Hematopoietic multipotent progenitor cell (in vitro differentiated cells): ENCODE measurements at regions not wholly inside any gene's neighbourhood (a gene's known extent, or its start where the extent isn't known, plus 50 kb on each side); places are given as distances from the start of the nearest gene placed in this dataset.
"Not testable (repeated sequence)": the region's sequence is repeated elsewhere in the genome, so short reads cannot be mapped to it uniquely, and the experiment has no call there.

Source experiments
- DNase-seq, 3 donors: peaks; one replicate each; pipeline ENCODE4 v3.0.0-alpha.2; 2011 to 2015; ENCODE audit warnings: low read depth in 2 of 3, low spot score in 2 of 3

GRCh38 chr1:74818241-74818640, 85.3 kb downstream of the TYW3 start:
- DNase-seq, result no peak

- DNase-seq, result no peak
These were observed 85.9 kb downstream of the TYW3 start for GRCh38 chr1:74818661-74819456.

- no peak for DNase-seq
These were observed 90.0 kb downstream of the TYW3 start for GRCh38 chr1:74822851-74823401.

- DNase-seq, result no peak
These were observed 91.7 kb downstream of the TYW3 start for GRCh38 chr1:74824497-74825107.

GRCh38 chr1:74830766-74831165, 97.8 kb downstream of the TYW3 start:
- no peak for DNase-seq

- DNase-seq, result no peak
These were observed 101.3 kb downstream of the TYW3 start for GRCh38 chr1:74834261-74834660.

- DNase-seq, result no peak
These were observed 102.1 kb downstream of the TYW3 start for GRCh38 chr1:74835051-74835450.

GRCh38 chr1:74842726-74843125, 109.8 kb downstream of the TYW3 start:
- no peak for DNase-seq

GRCh38 chr1:74847715-74848114, 114.8 kb downstream of the TYW3 start:
- no peak for DNase-seq

- DNase-seq, result no peak
These were observed 120.8 kb downstream of the TYW3 start for GRCh38 chr1:74853756-74854155.

- DNase-seq, result no peak
These were observed 123.2 kb downstream of the TYW3 start for GRCh38 chr1:74856174-74856573.

GRCh38 chr1:74857676-74858075, 124.7 kb downstream of the TYW3 start:
- no peak for DNase-seq

GRCh38 chr1:74858136-74858535, 125.2 kb downstream of the TYW3 start:
- no peak for DNase-seq

GRCh38 chr1:74861867-74862266, 128.9 kb downstream of the TYW3 start:
- DNase-seq, result no peak

- DNase-seq, result no peak
These were observed 136.8 kb downstream of the TYW3 start for GRCh38 chr1:74869702-74870101.

GRCh38 chr1:74877366-74877765, 144.4 kb downstream of the TYW3 start:
- not testable (repeated sequence) for DNase-seq

- no peak for DNase-seq
These were observed 162.5 kb downstream of the TYW3 start for GRCh38 chr1:74895411-74895810.

GRCh38 chr1:74908131-74908530, 175.2 kb downstream of the TYW3 start:
- DNase-seq, result no peak

- DNase-seq, result no peak
These were observed 175.8 kb downstream of the TYW3 start for GRCh38 chr1:74908797-74909196.

GRCh38 chr1:74913978-74914377, 181.0 kb downstream of the TYW3 start:
- no peak for DNase-seq

GRCh38 chr1:74933500-74933899, 200.5 kb downstream of the TYW3 start:
- no peak for DNase-seq

- no peak for DNase-seq
These were observed 198.7 kb upstream of the LHX8 start for GRCh38 chr1:74935446-74935845.
